ENCODE measurements at regions not wholly inside any gene's neighbourhood (a gene's known extent, or its start where the extent isn't known, plus 50 kb on each side); places are given as distances from the start of the nearest gene placed in this dataset.

- no peak for FAIRE-seq
- no peak for DNase-seq (ENCODE audit: low spot score in 2 of 2)
Measured at GRCh38 chr21:21605521-21605920, 607.3 kb downstream of the NCAM2 start.

GRCh38 chr21:21606041-21606440 lies 607.8 kb downstream of the NCAM2 start:
- DNase-seq (ENCODE audit: low spot score in 2 of 2) = no peak

GRCh38 chr21:21612466-21612865 lies 614.3 kb downstream of the NCAM2 start:
- DNase-seq (ENCODE audit: low spot score in 2 of 2) = no peak
- FAIRE-seq = no peak

More at GRCh38 chr21:21606041-21606440, 607.8 kb downstream of the NCAM2 start:
- no peak for FAIRE-seq

- no peak for FAIRE-seq
- no peak for DNase-seq (ENCODE audit: low spot score in 2 of 2)
Measured at GRCh38 chr21:21614966-21615365, 616.8 kb downstream of the NCAM2 start.

- DNase-seq (ENCODE audit: low spot score in 2 of 2) (no peak), FAIRE-seq (no peak)
Measured at GRCh38 chr21:21622460-21623234, 624.4 kb downstream of the NCAM2 start.

- FAIRE-seq (no peak), DNase-seq (ENCODE audit: low spot score in 2 of 2) (no peak)
Measured at GRCh38 chr21:21624674-21625073, 626.5 kb downstream of the NCAM2 start.

- FAIRE-seq = no peak
- DNase-seq (ENCODE audit: low spot score in 2 of 2) = no peak
Measured at GRCh38 chr21:21631961-21632360, 633.8 kb downstream of the NCAM2 start.

- FAIRE-seq = no peak
- DNase-seq (ENCODE audit: low spot score in 2 of 2) = no peak
Measured at GRCh38 chr21:21632926-21633325, 634.7 kb downstream of the NCAM2 start.

- no peak for DNase-seq (ENCODE audit: low spot score in 2 of 2)
- no peak for FAIRE-seq
Measured at GRCh38 chr21:21661741-21662140, 663.5 kb downstream of the NCAM2 start.

GRCh38 chr21:21662776-21663175 lies 664.6 kb downstream of the NCAM2 start:
- no peak for DNase-seq (ENCODE audit: low spot score in 2 of 2)

GRCh38 chr21:21664871-21665270 lies 666.7 kb downstream of the NCAM2 start:
- FAIRE-seq (no peak), DNase-seq (ENCODE audit: low spot score in 2 of 2) (no peak)

More at GRCh38 chr21:21662776-21663175, 664.6 kb downstream of the NCAM2 start:
- no peak for FAIRE-seq

- DNase-seq (ENCODE audit: low spot score in 2 of 2) (no peak), FAIRE-seq (no peak)
Measured at GRCh38 chr21:21666689-21667088, 668.5 kb downstream of the NCAM2 start.

- FAIRE-seq = no peak
Measured at GRCh38 chr21:21668198-21668597, 670.0 kb downstream of the NCAM2 start.

GRCh38 chr21:21673959-21674358 lies 675.8 kb downstream of the NCAM2 start:
- FAIRE-seq (no peak), DNase-seq (ENCODE audit: low spot score in 2 of 2) (no peak)

More at GRCh38 chr21:21668198-21668597, 670.0 kb downstream of the NCAM2 start:
- no peak for DNase-seq (ENCODE audit: low spot score in 2 of 2)

- no peak for FAIRE-seq
- DNase-seq (ENCODE audit: low spot score in 2 of 2) = no peak
Measured at GRCh38 chr21:21675601-21676000, 677.4 kb downstream of the NCAM2 start.

GRCh38 chr21:21682172-21682571 lies 684.0 kb downstream of the NCAM2 start:
- DNase-seq (ENCODE audit: low spot score in 2 of 2) = no peak
- FAIRE-seq = no peak

- FAIRE-seq = no peak
- no peak for DNase-seq (ENCODE audit: low spot score in 2 of 2)
Measured at GRCh38 chr21:21688889-21689288, 690.7 kb downstream of the NCAM2 start.

- FAIRE-seq (no peak), DNase-seq (ENCODE audit: low spot score in 2 of 2) (no peak)
Measured at GRCh38 chr21:21690068-21690665, 692.0 kb downstream of the NCAM2 start.

- DNase-seq (ENCODE audit: low spot score in 2 of 2) = no peak
- no peak for FAIRE-seq
Measured at GRCh38 chr21:21712748-21713520, 714.7 kb downstream of the NCAM2 start.

- DNase-seq (ENCODE audit: low spot score in 2 of 2) = no peak
- no peak for FAIRE-seq
Measured at GRCh38 chr21:21713651-21714180, 715.5 kb downstream of the NCAM2 start.

- DNase-seq (ENCODE audit: low spot score in 2 of 2) = no peak
- FAIRE-seq = no peak
Measured at GRCh38 chr21:21714426-21714825, 716.2 kb downstream of the NCAM2 start.

Measured in frontal cortex (tissue), 3 donors.